ENCODE measurements at regions not wholly inside any gene's neighbourhood (a gene's known extent, or its start where the extent isn't known, plus 50 kb on each side); places are given as distances from the start of the nearest gene placed in this dataset.

GRCh38 chr16:86457501-86458148 lies 52.7 kb upstream of the FOXF1 start:
- TF ChIP-seq POLR2AphosphoS5 (IDR thresholded peaks at IDR 0.05; ENCODE audit: low read depth), result no peak
- TF ChIP-seq, protein P1, sequence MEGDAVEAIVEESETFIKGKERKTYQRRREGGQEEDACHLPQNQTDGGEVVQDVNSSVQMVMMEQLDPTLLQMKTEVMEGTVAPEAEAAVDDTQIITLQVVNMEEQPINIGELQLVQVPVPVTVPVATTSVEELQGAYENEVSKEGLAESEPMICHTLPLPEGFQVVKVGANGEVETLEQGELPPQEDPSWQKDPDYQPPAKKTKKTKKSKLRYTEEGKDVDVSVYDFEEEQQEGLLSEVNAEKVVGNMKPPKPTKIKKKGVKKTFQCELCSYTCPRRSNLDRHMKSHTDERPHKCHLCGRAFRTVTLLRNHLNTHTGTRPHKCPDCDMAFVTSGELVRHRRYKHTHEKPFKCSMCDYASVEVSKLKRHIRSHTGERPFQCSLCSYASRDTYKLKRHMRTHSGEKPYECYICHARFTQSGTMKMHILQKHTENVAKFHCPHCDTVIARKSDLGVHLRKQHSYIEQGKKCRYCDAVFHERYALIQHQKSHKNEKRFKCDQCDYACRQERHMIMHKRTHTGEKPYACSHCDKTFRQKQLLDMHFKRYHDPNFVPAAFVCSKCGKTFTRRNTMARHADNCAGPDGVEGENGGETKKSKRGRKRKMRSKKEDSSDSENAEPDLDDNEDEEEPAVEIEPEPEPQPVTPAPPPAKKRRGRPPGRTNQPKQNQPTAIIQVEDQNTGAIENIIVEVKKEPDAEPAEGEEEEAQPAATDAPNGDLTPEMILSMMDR (IDR thresholded peaks at IDR 0.05; ENCODE audit: insufficient read depth, low read length), result no peak

Measured in HL-60 (cell line).